Left ventricle myocardium inferior (tissue), 1 donor: ENCODE measurements at regions not wholly inside any gene's neighbourhood (a gene's known extent, or its start where the extent isn't known, plus 50 kb on each side); places are given as distances from the start of the nearest gene placed in this dataset.
"Not testable (repeated sequence)": the region's sequence is repeated elsewhere in the genome, so short reads cannot be mapped to it uniquely, and the experiment has no call there.

ENCODE experiments used
- DNase-seq: peaks from one replicate; pipeline ENCODE4 v3.0.0-alpha.2; 2020
- H3K27ac ChIP-seq: fragments of 200-600 bp; replicated peaks from 2 replicates; pipeline ENCODE4 v1.8.0; 2021
- H3K27me3 ChIP-seq: fragments of 200-600 bp; 2 replicates; pipeline ENCODE4 v1.8.0; 2021; ENCODE audit warnings: low read depth
- H3K36me3 ChIP-seq: fragments of 200-600 bp; 2 replicates; pipeline ENCODE4 v1.8.0; 2021
- H3K4me1 ChIP-seq: fragments of 200-600 bp; 2 replicates; pipeline ENCODE4 v1.8.0; 2021
- H3K4me3 ChIP-seq: fragments of 200-600 bp; 2 replicates; pipeline ENCODE4 v1.8.0; 2021; ENCODE audit warnings: mild to moderate bottlenecking, moderate library complexity
- H3K9me3 ChIP-seq: fragments of 200-600 bp; replicated peaks from 2 replicates; pipeline ENCODE4 v1.8.0; 2021
- intact Hi-C: fragments of 100-400 bp; cut with micrococcal nuclease; formaldehyde crosslinking; loops from one replicate; pipeline ENCODE4 v1.11.0; 2022
- TF ChIP-seq, protein P1 (sequence below): fragments of 200-600 bp; IDR thresholded peaks from 2 replicates; pipeline ENCODE4 v1.8.0; 2021; ENCODE audit warnings: antibody characterized with exemption, mild to moderate bottlenecking, borderline replicate concordance
- donor health status: DM: no; HTN: yes; CAD: no; lungs with severe emphysema.

DNA sequence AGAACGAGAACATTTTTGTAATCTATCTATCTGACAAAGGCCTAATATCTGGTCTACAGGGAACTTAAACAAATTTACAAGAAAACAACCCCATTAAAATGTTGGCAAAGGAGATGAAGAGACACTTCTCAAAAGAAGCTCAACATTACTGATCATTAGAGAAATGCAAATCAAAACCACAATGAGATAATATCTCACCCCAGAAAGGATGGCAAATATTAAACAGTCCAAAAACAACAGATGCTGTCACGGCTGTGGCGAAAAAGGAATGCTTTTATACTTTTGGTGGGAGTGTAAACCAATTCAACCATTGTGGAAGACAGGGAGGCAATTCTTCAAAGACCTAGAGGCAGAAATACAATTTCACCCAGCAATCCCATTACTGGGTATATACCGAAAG, 2284.8 kb downstream of the ARAP2 start:
- H3K27me3 ChIP-seq: no peaks in the 10 kb centered on the region
- peaks cover 10% of the 10 kb centered on the region for H3K9me3 ChIP-seq
- no peak overlapping the region for H3K27ac ChIP-seq
- TF ChIP-seq, protein P1, sequence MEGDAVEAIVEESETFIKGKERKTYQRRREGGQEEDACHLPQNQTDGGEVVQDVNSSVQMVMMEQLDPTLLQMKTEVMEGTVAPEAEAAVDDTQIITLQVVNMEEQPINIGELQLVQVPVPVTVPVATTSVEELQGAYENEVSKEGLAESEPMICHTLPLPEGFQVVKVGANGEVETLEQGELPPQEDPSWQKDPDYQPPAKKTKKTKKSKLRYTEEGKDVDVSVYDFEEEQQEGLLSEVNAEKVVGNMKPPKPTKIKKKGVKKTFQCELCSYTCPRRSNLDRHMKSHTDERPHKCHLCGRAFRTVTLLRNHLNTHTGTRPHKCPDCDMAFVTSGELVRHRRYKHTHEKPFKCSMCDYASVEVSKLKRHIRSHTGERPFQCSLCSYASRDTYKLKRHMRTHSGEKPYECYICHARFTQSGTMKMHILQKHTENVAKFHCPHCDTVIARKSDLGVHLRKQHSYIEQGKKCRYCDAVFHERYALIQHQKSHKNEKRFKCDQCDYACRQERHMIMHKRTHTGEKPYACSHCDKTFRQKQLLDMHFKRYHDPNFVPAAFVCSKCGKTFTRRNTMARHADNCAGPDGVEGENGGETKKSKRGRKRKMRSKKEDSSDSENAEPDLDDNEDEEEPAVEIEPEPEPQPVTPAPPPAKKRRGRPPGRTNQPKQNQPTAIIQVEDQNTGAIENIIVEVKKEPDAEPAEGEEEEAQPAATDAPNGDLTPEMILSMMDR: no peak
- no peak overlapping the region for H3K4me3 ChIP-seq
- no peaks in the 10 kb centered on the region for H3K36me3 ChIP-seq
- no peaks in the 10 kb centered on the region for H3K4me1 ChIP-seq
- no peak for DNase-seq
- intact Hi-C loops: no loop called here

DNA sequence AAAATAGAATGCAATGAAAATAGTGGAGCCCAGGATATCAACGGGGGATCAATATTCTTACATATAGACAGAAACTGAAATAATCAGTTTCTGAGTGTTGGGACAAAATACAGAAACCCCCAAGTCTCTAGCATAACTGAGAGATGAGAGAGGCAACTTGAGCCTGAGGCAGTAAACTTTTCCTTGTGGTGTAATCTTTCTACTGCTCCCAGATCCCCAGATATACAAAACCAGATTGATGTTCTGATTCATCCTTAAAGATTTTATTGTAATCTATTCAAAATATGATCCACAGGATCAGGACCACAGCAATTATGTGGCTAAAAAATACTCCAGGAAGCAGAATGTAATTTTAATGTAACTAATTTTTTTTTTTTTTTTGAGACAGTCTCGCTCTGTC, 2282.6 kb downstream of the ARAP2 start:
- TF ChIP-seq, protein P1: no peak
- Histone ChIP-seq H3K4me1 (no peaks in the 10 kb centered on the region), H3K27me3 (no peaks in the 10 kb centered on the region), H3K36me3 (no peaks in the 10 kb centered on the region), H3K4me3 (no peak overlapping the region), H3K9me3 (peaks cover 11% of the 10 kb centered on the region), H3K27ac (no peak overlapping the region)
- intact Hi-C loops: no loop called here
- no peak for DNase-seq

DNA sequence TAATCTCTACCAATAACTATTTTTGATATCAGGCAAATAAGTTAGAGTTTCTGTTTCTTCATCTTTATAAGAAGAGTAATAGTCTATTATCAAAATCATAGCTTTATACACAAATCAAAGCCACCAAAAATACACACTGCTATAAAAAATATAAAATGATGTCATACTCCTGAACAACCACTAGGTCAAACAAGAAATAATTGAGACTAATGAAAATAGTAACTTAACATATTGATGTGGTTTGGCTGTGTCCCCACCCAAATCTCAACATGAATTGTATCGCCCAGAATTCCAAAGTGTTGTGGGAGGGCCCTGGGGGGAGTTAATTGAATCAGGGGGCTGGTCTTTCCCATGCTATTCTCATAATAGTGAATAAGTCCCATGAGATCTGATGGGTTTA, 2277.5 kb downstream of the ARAP2 start:
- DNase-seq: no peak
- Histone ChIP-seq H3K27ac (no peak overlapping the region), H3K4me3 (no peak overlapping the region), H3K4me1 (no peaks in the 10 kb centered on the region), H3K36me3 (no peaks in the 10 kb centered on the region), H3K9me3 (peaks cover 47% of the 10 kb centered on the region), H3K27me3 (no peaks in the 10 kb centered on the region)
- TF ChIP-seq, protein P1: no peak
- intact Hi-C loops: no loop called here

DNA sequence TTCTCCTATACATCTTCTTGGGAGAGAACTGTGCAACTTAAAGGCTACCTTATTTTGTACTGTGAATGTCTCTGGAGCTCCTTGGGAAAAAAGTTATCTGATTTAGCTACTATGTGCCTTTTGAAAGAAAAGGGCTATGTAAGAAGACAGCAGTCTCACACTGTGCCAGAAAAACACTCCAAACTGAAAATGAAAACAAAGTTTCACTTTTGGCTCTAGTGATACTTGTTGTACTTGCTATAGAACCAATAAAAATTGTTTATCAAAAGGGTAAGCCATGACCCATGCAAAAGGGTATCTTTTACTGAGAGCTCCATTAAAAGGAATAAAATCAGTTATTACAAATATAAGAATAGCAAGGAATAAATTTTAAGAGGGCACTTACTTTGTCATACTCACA, 2270.0 kb downstream of the ARAP2 start:
- Histone ChIP-seq H3K36me3 (no peaks in the 10 kb centered on the region), H3K4me1 (no peaks in the 10 kb centered on the region), H3K4me3 (no peak overlapping the region), H3K27me3 (no peaks in the 10 kb centered on the region), H3K27ac (no peak overlapping the region), H3K9me3 (peaks cover 22% of the 10 kb centered on the region)
- no peak for DNase-seq
- intact Hi-C loops: no loop called here
- TF ChIP-seq, protein P1: no peak

DNA sequence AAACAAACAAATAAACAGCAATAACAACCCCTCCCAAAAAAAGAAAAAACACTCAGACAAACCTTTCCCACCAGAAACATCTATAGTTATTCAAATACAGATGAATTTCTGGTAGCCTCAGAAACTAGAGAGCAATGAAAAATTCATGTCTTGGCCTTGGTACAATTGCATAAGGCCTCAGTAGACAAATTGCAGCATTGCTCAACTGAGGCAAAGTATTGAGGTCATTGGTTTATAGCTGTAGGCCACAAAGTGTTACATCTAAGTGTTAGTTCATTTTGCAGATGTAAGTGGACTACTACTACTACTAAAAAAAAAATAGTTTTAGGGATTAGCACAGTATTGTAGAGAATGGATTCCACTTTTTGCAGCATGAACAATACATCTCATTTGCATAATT, 2268.3 kb downstream of the ARAP2 start:
- Histone ChIP-seq H3K27me3 (no peaks in the 10 kb centered on the region), H3K4me1 (no peaks in the 10 kb centered on the region)
- DNase-seq: no peak

DNA sequence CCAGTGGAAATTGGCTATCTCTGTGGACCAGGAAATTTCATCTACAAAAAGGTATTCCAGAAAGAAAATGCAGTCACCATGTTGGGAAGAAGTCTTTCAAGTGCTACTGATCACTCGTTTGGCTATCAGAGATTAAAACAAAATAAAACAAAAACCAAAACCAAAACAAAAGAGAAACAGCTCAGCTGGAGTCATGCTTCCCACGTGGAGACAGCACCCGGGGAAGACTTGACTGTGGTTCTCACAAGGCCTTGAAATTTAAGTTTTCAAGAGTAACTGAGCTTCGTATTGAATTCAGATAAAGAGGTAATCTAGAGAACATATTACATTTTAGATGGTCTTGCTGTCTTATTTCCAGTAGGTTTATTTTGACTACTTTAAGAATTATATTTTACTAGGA, 2264.5 kb downstream of the ARAP2 start:
- H3K9me3 ChIP-seq, intact Hi-C loops, H3K4me3 ChIP-seq, H3K4me1 ChIP-seq, H3K36me3 ChIP-seq, H3K27ac ChIP-seq, H3K27me3 ChIP-seq, DNase-seq: not testable (repeated sequence)

More for the DNA sequence above, 2268.3 kb downstream of the ARAP2 start:
- TF ChIP-seq, protein P1: no peak
- Histone ChIP-seq H3K4me3 (no peak overlapping the region), H3K27ac (no peak overlapping the region), H3K36me3 (no peaks in the 10 kb centered on the region), H3K9me3 (peaks cover 11% of the 10 kb centered on the region)
- intact Hi-C loops: no loop called here
